Fibroblast of villous mesenchyme (primary cell): ENCODE measurements at regions not wholly inside any gene's neighbourhood (a gene's known extent, or its start where the extent isn't known, plus 50 kb on each side); places are given as distances from the start of the nearest gene placed in this dataset.
A peak's percentile ranks its signal among the peaks of the same experiment; 100 is the strongest.

ENCODE experiments used
- DNase-seq: peaks from one replicate; pipeline ENCODE4 v3.0.0-alpha.2; 2010; ENCODE audit warnings: low read depth
- H3K4me3 ChIP-seq: 2 replicates; pipeline ENCODE4 v1.5.1; 2011; ENCODE audit warnings: low read depth, mild to moderate bottlenecking, low read length
- CTCF ChIP-seq: IDR thresholded peaks from 2 replicates; pipeline ENCODE4 v1.5.1; 2012; ENCODE audit warnings: low read depth, mild to moderate bottlenecking, low read length; ENCODE audit not compliant: insufficient read depth

- TF ChIP-seq CTCF: no peak
- DNase-seq: no peak
- no peak overlapping the region for H3K4me3 ChIP-seq
Observed at GRCh38 chr1:61604261-61604660, 120.7 kb downstream of the TM2D1 start.

GRCh38 chr1:61602663-61603062 lies 122.3 kb downstream of the TM2D1 start:
- no peak for DNase-seq
- TF ChIP-seq CTCF: no peak
- no peak overlapping the region for H3K4me3 ChIP-seq

- DNase-seq: no peak
- H3K4me3 ChIP-seq: no peak overlapping the region
- no peak for TF ChIP-seq CTCF
Observed at GRCh38 chr1:61597601-61598000, 127.3 kb downstream of the TM2D1 start.

- no peak for DNase-seq
- TF ChIP-seq CTCF: no peak
- H3K4me3 ChIP-seq: no peak overlapping the region
Observed at GRCh38 chr1:61593331-61593730, 131.6 kb downstream of the TM2D1 start.

- DNase-seq: no peak
- TF ChIP-seq CTCF: no peak
- no peak overlapping the region for H3K4me3 ChIP-seq
Observed at GRCh38 chr1:61591351-61591750, 133.6 kb downstream of the TM2D1 start.

GRCh38 chr1:61588736-61589672 lies 135.9 kb downstream of the TM2D1 start:
- peak; percentile 87 for TF ChIP-seq CTCF
- no peak overlapping the region for H3K4me3 ChIP-seq
- peak; percentile 55 for DNase-seq

GRCh38 chr1:61585714-61586113 lies 139.2 kb downstream of the TM2D1 start:
- DNase-seq: no peak
- no peak overlapping the region for H3K4me3 ChIP-seq
- no peak for TF ChIP-seq CTCF
